ENCODE measurements at regions not wholly inside any gene's neighbourhood (a gene's known extent, or its start where the extent isn't known, plus 50 kb on each side); places are given as distances from the start of the nearest gene placed in this dataset.

GRCh38 chr10:9645928-9646600 is 1371.6 kb upstream of the CELF2 start:
- TF ChIP-seq POLR2AphosphoS5 (IDR thresholded peaks at IDR 0.05; ENCODE audit: insufficient read depth, low read depth, low read length) (no peak), MYC (IDR thresholded peaks at IDR 0.05; ENCODE audit: low read depth, low read length) (no peak), POLR2A (IDR thresholded peaks at IDR 0.05; ENCODE audit: low read depth, low read length) (no peak), JUN (IDR thresholded peaks at IDR 0.05; ENCODE audit: borderline replicate concordance, insufficient read depth, insufficient read length, low read depth) (no peak)
- TF ChIP-seq, protein P1, sequence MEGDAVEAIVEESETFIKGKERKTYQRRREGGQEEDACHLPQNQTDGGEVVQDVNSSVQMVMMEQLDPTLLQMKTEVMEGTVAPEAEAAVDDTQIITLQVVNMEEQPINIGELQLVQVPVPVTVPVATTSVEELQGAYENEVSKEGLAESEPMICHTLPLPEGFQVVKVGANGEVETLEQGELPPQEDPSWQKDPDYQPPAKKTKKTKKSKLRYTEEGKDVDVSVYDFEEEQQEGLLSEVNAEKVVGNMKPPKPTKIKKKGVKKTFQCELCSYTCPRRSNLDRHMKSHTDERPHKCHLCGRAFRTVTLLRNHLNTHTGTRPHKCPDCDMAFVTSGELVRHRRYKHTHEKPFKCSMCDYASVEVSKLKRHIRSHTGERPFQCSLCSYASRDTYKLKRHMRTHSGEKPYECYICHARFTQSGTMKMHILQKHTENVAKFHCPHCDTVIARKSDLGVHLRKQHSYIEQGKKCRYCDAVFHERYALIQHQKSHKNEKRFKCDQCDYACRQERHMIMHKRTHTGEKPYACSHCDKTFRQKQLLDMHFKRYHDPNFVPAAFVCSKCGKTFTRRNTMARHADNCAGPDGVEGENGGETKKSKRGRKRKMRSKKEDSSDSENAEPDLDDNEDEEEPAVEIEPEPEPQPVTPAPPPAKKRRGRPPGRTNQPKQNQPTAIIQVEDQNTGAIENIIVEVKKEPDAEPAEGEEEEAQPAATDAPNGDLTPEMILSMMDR (IDR thresholded peaks at IDR 0.05; ENCODE audit: extremely low read depth in 1 of 2, insufficient read depth in 1 of 2, low read depth in 1 of 2, low read length in 2 of 2), result no peak

Data from endothelial cell of umbilical vein (primary cell).